ENCODE measurements at regions not wholly inside any gene's neighbourhood (a gene's known extent, or its start where the extent isn't known, plus 50 kb on each side); places are given as distances from the start of the nearest gene placed in this dataset.
"Not testable (repeated sequence)": the region's sequence is repeated elsewhere in the genome, so short reads cannot be mapped to it uniquely, and the experiment has no call there.

- Histone ChIP-seq H3K27ac (no peak overlapping the region), H3K4me3 (no peak overlapping the region)
Measured at GRCh38 chr1:4221107-4221506, 321.0 kb upstream of the C1orf174 start.

GRCh38 chr1:4224684-4225467 lies 324.8 kb upstream of the C1orf174 start:
- H3K27ac ChIP-seq, result no peak overlapping the region
- no peak overlapping the region for H3K4me3 ChIP-seq

GRCh38 chr1:4227986-4228385 lies 327.9 kb upstream of the C1orf174 start:
- no peak overlapping the region for H3K4me3 ChIP-seq
- no peak overlapping the region for H3K27ac ChIP-seq

GRCh38 chr1:4253935-4254334 lies 353.9 kb upstream of the C1orf174 start:
- no peak overlapping the region for H3K27ac ChIP-seq
- H3K4me3 ChIP-seq, result no peak overlapping the region

GRCh38 chr1:4256351-4256750 lies 356.3 kb upstream of the C1orf174 start:
- Histone ChIP-seq H3K4me3 (no peak overlapping the region), H3K27ac (no peak overlapping the region)

- not testable (repeated sequence) for H3K4me3 ChIP-seq, H3K27ac ChIP-seq
Measured at GRCh38 chr1:4258146-4258777, 358.2 kb upstream of the C1orf174 start.

- no peak overlapping the region for H3K27ac ChIP-seq
- no peak overlapping the region for H3K4me3 ChIP-seq
Measured at GRCh38 chr1:4261327-4261726, 361.3 kb upstream of the C1orf174 start.

GRCh38 chr1:4262665-4263064 lies 362.6 kb upstream of the C1orf174 start:
- Histone ChIP-seq H3K4me3 (no peak overlapping the region), H3K27ac (no peak overlapping the region)

- Histone ChIP-seq H3K27ac (no peak overlapping the region), H3K4me3 (no peak overlapping the region)
Measured at GRCh38 chr1:4263699-4264098, 363.6 kb upstream of the C1orf174 start.

GRCh38 chr1:4265836-4266235 lies 365.8 kb upstream of the C1orf174 start:
- H3K4me3 ChIP-seq, result no peak overlapping the region
- no peak overlapping the region for H3K27ac ChIP-seq

- Histone ChIP-seq H3K4me3 (no peak overlapping the region), H3K27ac (no peak overlapping the region)
Measured at GRCh38 chr1:4267381-4268261, 367.5 kb upstream of the C1orf174 start.

- H3K4me3 ChIP-seq, result no peak overlapping the region
- H3K27ac ChIP-seq, result no peak overlapping the region
Measured at GRCh38 chr1:4268262-4268888, 368.3 kb upstream of the C1orf174 start.

- Histone ChIP-seq H3K27ac (no peak overlapping the region), H3K4me3 (no peak overlapping the region)
Measured at GRCh38 chr1:4268889-4269284, 368.8 kb upstream of the C1orf174 start.

GRCh38 chr1:4269330-4269729 lies 369.3 kb upstream of the C1orf174 start:
- Histone ChIP-seq H3K4me3 (no peak overlapping the region), H3K27ac (no peak overlapping the region)

GRCh38 chr1:4269952-4270570 lies 370.0 kb upstream of the C1orf174 start:
- Histone ChIP-seq H3K27ac (no peak overlapping the region), H3K4me3 (no peak overlapping the region)

GRCh38 chr1:4270651-4271337 lies 370.7 kb upstream of the C1orf174 start:
- H3K27ac ChIP-seq, result no peak overlapping the region
- no peak overlapping the region for H3K4me3 ChIP-seq

GRCh38 chr1:4271338-4271998 lies 371.4 kb upstream of the C1orf174 start:
- no peak overlapping the region for H3K27ac ChIP-seq
- H3K4me3 ChIP-seq, result no peak overlapping the region

GRCh38 chr1:4272568-4272967 lies 372.5 kb upstream of the C1orf174 start:
- H3K27ac ChIP-seq, result no peak overlapping the region

GRCh38 chr1:4273243-4273642 lies 373.2 kb upstream of the C1orf174 start:
- H3K4me3 ChIP-seq, result no peak overlapping the region

More at GRCh38 chr1:4272568-4272967, 372.5 kb upstream of the C1orf174 start:
- no peak overlapping the region for H3K4me3 ChIP-seq

More at GRCh38 chr1:4273243-4273642, 373.2 kb upstream of the C1orf174 start:
- no peak overlapping the region for H3K27ac ChIP-seq

Data from skin epidermis (tissue), 12 donors.